RWPE1 (cell line): ENCODE measurements at regions not wholly inside any gene's neighbourhood (a gene's known extent, or its start where the extent isn't known, plus 50 kb on each side); places are given as distances from the start of the nearest gene placed in this dataset.

Experiments used
- CTCF ChIA-PET: fragments of 350-600 bp; sonication (Branson Sonifier 250); formaldehyde crosslinking; extraction: SDS; loops from one replicate; lab custom pipeline; 2021; lab: Yijun Ruan, JAX
- POLR2A ChIA-PET: fragments of 400-600 bp; formaldehyde crosslinking; extraction: SDS; loops from one replicate; lab custom pipeline; 2020; ENCODE audit warnings: antibody characterized with exemption; ENCODE audit not compliant: low non-redundant PET; lab: Yijun Ruan, JAX
- DNase-seq: peaks from one replicate; pipeline ENCODE4 v3.0.0; 2012; ENCODE audit warnings: low spot score
- H3K27ac ChIP-seq: fragments of 450-650 bp; 2 replicates; pipeline ENCODE4 v1.5.1; 2017
- CTCF ChIP-seq: fragments of 450-650 bp; conservative IDR thresholded peaks from 2 replicates; pipeline ENCODE4 v1.5.1; 2017; ENCODE audit warnings: low read depth, mild to moderate bottlenecking

- no peak for DNase-seq
- POLR2A ChIA-PET = no interaction called here
Measured at GRCh38 chr4:11230866-11231265, 197.8 kb downstream of the HS3ST1 start.

GRCh38 chr4:11228530-11228929, 200.2 kb downstream of the HS3ST1 start:
- DNase-seq = peak; percentile 11
- H3K27ac ChIP-seq = no peak overlapping the region
- CTCF ChIA-PET = no interaction called here
- no peak for TF ChIP-seq CTCF
- POLR2A ChIA-PET = no interaction called here

More at GRCh38 chr4:11230866-11231265, 197.8 kb downstream of the HS3ST1 start:
- TF ChIP-seq CTCF = no peak
- no peak overlapping the region for H3K27ac ChIP-seq
- CTCF ChIA-PET = no interaction called here

- no peak overlapping the region for H3K27ac ChIP-seq
- CTCF ChIA-PET = no interaction called here
- no peak for TF ChIP-seq CTCF
- POLR2A ChIA-PET = no interaction called here
- no peak for DNase-seq
Measured at GRCh38 chr4:11223311-11223710, 205.4 kb downstream of the HS3ST1 start.

- CTCF ChIA-PET = no interaction called here
- POLR2A ChIA-PET = no interaction called here
- TF ChIP-seq CTCF = no peak
- no peak for DNase-seq
- no peak overlapping the region for H3K27ac ChIP-seq
Measured at GRCh38 chr4:11218692-11219091, 210.0 kb downstream of the HS3ST1 start.

GRCh38 chr4:11216520-11216919, 212.2 kb downstream of the HS3ST1 start:
- no peak for DNase-seq
- CTCF ChIA-PET = no interaction called here
- TF ChIP-seq CTCF = no peak
- POLR2A ChIA-PET = no interaction called here
- H3K27ac ChIP-seq = no peak overlapping the region

- ChIA-PET CTCF (no interaction called here), POLR2A (no interaction called here)
- H3K27ac ChIP-seq = no peak overlapping the region
- no peak for TF ChIP-seq CTCF
- no peak for DNase-seq
Measured at GRCh38 chr4:11214281-11214680, 214.4 kb downstream of the HS3ST1 start.

- CTCF ChIA-PET = no interaction called here
- POLR2A ChIA-PET = no interaction called here
- H3K27ac ChIP-seq = no peak overlapping the region
- no peak for TF ChIP-seq CTCF
- DNase-seq = no peak
Measured at GRCh38 chr4:11209826-11210225, 218.9 kb downstream of the HS3ST1 start.
